ENCODE measurements at regions not wholly inside any gene's neighbourhood (a gene's known extent, or its start where the extent isn't known, plus 50 kb on each side); places are given as distances from the start of the nearest gene placed in this dataset.

DNA sequence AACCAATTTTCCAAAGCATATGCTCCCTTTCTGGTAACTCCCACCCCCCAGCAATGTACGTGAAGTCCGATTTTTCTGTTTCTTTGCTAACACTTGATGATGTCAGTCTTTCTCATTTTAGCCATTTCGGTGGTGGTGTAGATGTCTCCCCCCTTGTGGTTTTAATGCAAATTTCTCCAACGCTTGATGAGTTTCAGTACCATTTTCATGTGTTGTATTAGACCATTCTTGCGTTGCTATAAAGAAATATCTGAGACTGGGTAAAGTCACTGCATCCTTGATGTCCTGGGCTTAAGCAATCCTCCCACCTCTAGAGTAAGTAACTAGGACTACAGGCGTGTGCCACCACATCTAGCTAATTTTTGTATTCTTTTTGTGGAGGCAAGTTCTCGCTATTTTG is 148.4 kb upstream of the VCX3A start:
- Histone ChIP-seq H2AFZ (ENCODE audit: low read depth) (no peak overlapping the region), H3F3A (replicated peaks; ENCODE audit: insufficient read depth) (no peaks in the 10 kb centered on the region), H3K4me1 (ENCODE audit: control insufficient read depth in 1 of 2, insufficient read depth in 2 of 2, low read depth in 1 of 2, low read length in 1 of 2) (no peaks in the 10 kb centered on the region), H3K9me2 (0 out of 2 replicates have a peak, but pooled peaks cover 4% of the 10 kb centered on the region), H3K4me2 (no peak overlapping the region), H4K20me1 (ENCODE audit: insufficient read depth) (no peaks in the 10 kb centered on the region), H3K27me3 (ENCODE audit: insufficient read depth) (no peaks in the 10 kb centered on the region), H3K27ac (ENCODE audit: low read depth in 2 of 2, low read length in 1 of 2) (no peak overlapping the region), H3K9ac (no peak overlapping the region), H3K79me2 (ENCODE audit: insufficient read depth) (no peaks in the 10 kb centered on the region), H3K4me3 (ENCODE audit: low read depth in 2 of 2, low read length in 1 of 2) (no peak overlapping the region), H3K9me3 (no peaks in the 10 kb centered on the region), H3K36me3 (replicated peaks in 1 of 2; ENCODE audit: control insufficient read depth in 1 of 2, insufficient read depth in 2 of 2, low read length in 1 of 2) (no peaks in the 10 kb centered on the region)
- POLR2A ChIA-PET, result no interaction called here
- no peak for TF ChIP-seq CHD2 (IDR thresholded peaks at IDR 0.05; ENCODE audit: low read length, partially characterized antibody)
- TF ChIP-seq REST (IDR thresholded peaks at IDR 0.05; ENCODE audit: low read depth, low read length), result no peak
- no peak for TF ChIP-seq TAF1 (IDR thresholded peaks at IDR 0.05; ENCODE audit: borderline replicate concordance, low read depth, low read length)
- TF ChIP-seq GABPA (IDR thresholded peaks at IDR 0.05; ENCODE audit: low read depth), result no peak
- TF ChIP-seq MAX (IDR thresholded peaks at IDR 0.05; ENCODE audit: low read depth), result no peak
- CTCF ChIA-PET, result no interaction called here
- DNase-seq, result no peak
- WGBS (ENCODE audit: low lambda C conversion rate), result 22% methylated on average over 7 of the region's 7 CpGs

DNA sequence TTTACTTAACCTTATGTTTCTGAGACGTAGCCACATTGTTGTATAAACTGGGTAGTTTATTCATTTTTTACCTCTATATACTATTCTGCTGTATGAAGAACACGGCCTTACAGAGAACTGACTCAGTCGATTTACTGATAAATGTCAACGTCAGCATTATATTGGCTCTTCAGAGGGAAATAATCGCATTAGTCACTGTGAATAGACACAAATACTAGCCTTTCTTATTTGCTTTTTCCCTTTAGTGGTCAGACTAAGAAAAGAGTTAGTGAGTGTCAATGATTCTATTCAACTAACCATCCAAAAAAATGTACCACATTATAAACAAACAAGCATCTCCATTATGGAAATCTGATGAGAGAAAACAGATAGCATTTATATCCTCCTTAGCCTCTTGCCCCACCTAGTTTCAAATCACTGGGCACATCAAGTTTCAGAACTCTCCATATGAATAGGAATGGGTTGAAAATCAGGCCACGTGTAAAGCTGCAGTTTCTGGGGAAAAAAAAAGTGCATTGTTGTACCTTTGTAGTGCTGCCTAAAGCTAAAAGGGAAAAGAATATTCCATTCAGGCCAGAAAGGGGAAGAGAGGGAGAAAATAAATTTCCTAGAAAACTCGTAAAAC is 146.7 kb upstream of the VCX3A start:
- H3K27ac ChIP-seq (ENCODE audit: low read depth in 2 of 2, low read length in 1 of 2), result no peak overlapping the region
- WGBS (ENCODE audit: low lambda C conversion rate), result 12% methylated on average over 7 of the region's 7 CpGs
- no peaks in the 10 kb centered on the region for H3K27me3 ChIP-seq (ENCODE audit: insufficient read depth)
- no peak overlapping the region for H3K4me3 ChIP-seq (ENCODE audit: low read depth in 2 of 2, low read length in 1 of 2)
- DNase-seq, result no peak
- H3K79me2 ChIP-seq (ENCODE audit: insufficient read depth), result no peaks in the 10 kb centered on the region
- H3K36me3 ChIP-seq (replicated peaks in 1 of 2; ENCODE audit: control insufficient read depth in 1 of 2, insufficient read depth in 2 of 2, low read length in 1 of 2), result no peaks in the 10 kb centered on the region
- no peak overlapping the region for H3K9ac ChIP-seq
- H3F3A ChIP-seq (replicated peaks; ENCODE audit: insufficient read depth), result no peaks in the 10 kb centered on the region
- H3K9me2 ChIP-seq, result 0 out of 2 replicates have a peak, but pooled peaks cover 4% of the 10 kb centered on the region
- no peak for TF ChIP-seq ELF1 (IDR thresholded peaks at IDR 0.05)
- no peak for TF ChIP-seq MAX (IDR thresholded peaks at IDR 0.05; ENCODE audit: low read depth)
- TF ChIP-seq IRF3 (IDR thresholded peaks at IDR 0.05; ENCODE audit: low read depth, low read length), result no peak
- no peak for TF ChIP-seq JUND (IDR thresholded peaks at IDR 0.05)
- TF ChIP-seq NRF1 (IDR thresholded peaks at IDR 0.05; ENCODE audit: low read depth, low read length), result no peak
- no peak for TF ChIP-seq FOXM1 (IDR thresholded peaks at IDR 0.05; ENCODE audit: low read depth)
- no peak for TF ChIP-seq GATA2 (CRISPR knock-in tag; IDR thresholded peaks at IDR 0.05)
- TF ChIP-seq RCOR1 (IDR thresholded peaks at IDR 0.05; ENCODE audit: low read length), result no peak
- no peak for TF ChIP-seq TEAD4 (IDR thresholded peaks at IDR 0.05; ENCODE audit: borderline replicate concordance, insufficient read depth)
- TF ChIP-seq, protein P1, sequence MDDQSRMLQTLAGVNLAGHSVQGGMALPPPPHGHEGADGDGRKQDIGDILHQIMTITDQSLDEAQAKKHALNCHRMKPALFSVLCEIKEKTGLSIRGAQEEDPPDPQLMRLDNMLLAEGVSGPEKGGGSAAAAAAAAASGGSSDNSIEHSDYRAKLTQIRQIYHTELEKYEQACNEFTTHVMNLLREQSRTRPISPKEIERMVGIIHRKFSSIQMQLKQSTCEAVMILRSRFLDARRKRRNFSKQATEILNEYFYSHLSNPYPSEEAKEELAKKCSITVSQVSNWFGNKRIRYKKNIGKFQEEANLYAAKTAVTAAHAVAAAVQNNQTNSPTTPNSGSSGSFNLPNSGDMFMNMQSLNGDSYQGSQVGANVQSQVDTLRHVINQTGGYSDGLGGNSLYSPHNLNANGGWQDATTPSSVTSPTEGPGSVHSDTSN (IDR thresholded peaks at IDR 0.05), result no peak
- no peak for TF ChIP-seq TAF1 (IDR thresholded peaks at IDR 0.05; ENCODE audit: borderline replicate concordance, low read depth, low read length)
- POLR2A ChIA-PET, result no interaction called here
- H2AFZ ChIP-seq (ENCODE audit: low read depth), result no peak overlapping the region
- CTCF ChIA-PET, result no interaction called here
- no peaks in the 10 kb centered on the region for H3K4me1 ChIP-seq (ENCODE audit: control insufficient read depth in 1 of 2, insufficient read depth in 2 of 2, low read depth in 1 of 2, low read length in 1 of 2)
- no peak overlapping the region for H3K4me2 ChIP-seq
- no peaks in the 10 kb centered on the region for H4K20me1 ChIP-seq (ENCODE audit: insufficient read depth)
- no peaks in the 10 kb centered on the region for H3K9me3 ChIP-seq

Measured in SK-N-SH (cell line).